HL-60 (cell line): ENCODE measurements at regions not wholly inside any gene's neighbourhood (a gene's known extent, or its start where the extent isn't known, plus 50 kb on each side); places are given as distances from the start of the nearest gene placed in this dataset.

Experiments
- DNase-seq, 2 experiments: peaks; one replicate each; pipeline ENCODE4 v3.0.0-alpha.2; 2010 to 2020; ENCODE audit warnings: low read depth in 1 of 2, low spot score in 1 of 2
- H3K27ac ChIP-seq: fragments of 250-450 bp; sonication (Bioruptor Pico); replicated peaks from 2 replicates; pipeline ENCODE4 v1.5.1; 2020; ENCODE audit warnings: mild to moderate bottlenecking, moderate library complexity
- H3K27me3 ChIP-seq: fragments of 250-450 bp; sonication (Bioruptor Pico); 2 replicates; pipeline ENCODE4 v1.5.1; 2021; ENCODE audit warnings: mild to moderate bottlenecking, moderate library complexity; ENCODE audit not compliant: insufficient read depth, poor library complexity, severe bottlenecking
- H3K4me3 ChIP-seq: replicated peaks from 2 replicates; pipeline ENCODE4 v1.5.1; 2011; ENCODE audit warnings: mild to moderate bottlenecking, control low read depth, low read length; ENCODE audit not compliant: insufficient read depth
- GABPA ChIP-seq: IDR thresholded peaks from 2 replicates; pipeline ENCODE4 v1.6.1; 2012; ENCODE audit warnings: low read depth
- POLR2AphosphoS5 ChIP-seq: IDR thresholded peaks from 2 replicates; pipeline ENCODE4 v1.6.1; 2012; ENCODE audit warnings: low read depth
- REST ChIP-seq: IDR thresholded peaks from 2 replicates; pipeline ENCODE4 v1.6.1; 2012; ENCODE audit warnings: low read depth; ENCODE audit not compliant: insufficient replicate concordance
- SPI1 ChIP-seq: IDR thresholded peaks from 2 replicates; pipeline ENCODE4 v1.6.1; 2012; ENCODE audit warnings: low read depth, mild to moderate bottlenecking, borderline replicate concordance
- TF ChIP-seq, protein P1 (sequence below): IDR thresholded peaks from one replicate; pipeline ENCODE4 v1.5.1; 2011; ENCODE audit warnings: low read length, control low read depth, inconsistent platforms; ENCODE audit not compliant: insufficient read depth

GRCh38 chr2:70380621-70381020, 78.8 kb upstream of the FAM136A start:
- TF ChIP-seq REST (no peak), POLR2AphosphoS5 (no peak), GABPA (no peak), SPI1 (no peak; the same call in 1 of the 2 replicates)
- TF ChIP-seq, protein P1, sequence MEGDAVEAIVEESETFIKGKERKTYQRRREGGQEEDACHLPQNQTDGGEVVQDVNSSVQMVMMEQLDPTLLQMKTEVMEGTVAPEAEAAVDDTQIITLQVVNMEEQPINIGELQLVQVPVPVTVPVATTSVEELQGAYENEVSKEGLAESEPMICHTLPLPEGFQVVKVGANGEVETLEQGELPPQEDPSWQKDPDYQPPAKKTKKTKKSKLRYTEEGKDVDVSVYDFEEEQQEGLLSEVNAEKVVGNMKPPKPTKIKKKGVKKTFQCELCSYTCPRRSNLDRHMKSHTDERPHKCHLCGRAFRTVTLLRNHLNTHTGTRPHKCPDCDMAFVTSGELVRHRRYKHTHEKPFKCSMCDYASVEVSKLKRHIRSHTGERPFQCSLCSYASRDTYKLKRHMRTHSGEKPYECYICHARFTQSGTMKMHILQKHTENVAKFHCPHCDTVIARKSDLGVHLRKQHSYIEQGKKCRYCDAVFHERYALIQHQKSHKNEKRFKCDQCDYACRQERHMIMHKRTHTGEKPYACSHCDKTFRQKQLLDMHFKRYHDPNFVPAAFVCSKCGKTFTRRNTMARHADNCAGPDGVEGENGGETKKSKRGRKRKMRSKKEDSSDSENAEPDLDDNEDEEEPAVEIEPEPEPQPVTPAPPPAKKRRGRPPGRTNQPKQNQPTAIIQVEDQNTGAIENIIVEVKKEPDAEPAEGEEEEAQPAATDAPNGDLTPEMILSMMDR = no peak
- Histone ChIP-seq H3K4me3 (no peak overlapping the region), H3K27me3 (no peaks in the 10 kb centered on the region), H3K27ac (no peak overlapping the region)
- no peak for DNase-seq

DNA sequence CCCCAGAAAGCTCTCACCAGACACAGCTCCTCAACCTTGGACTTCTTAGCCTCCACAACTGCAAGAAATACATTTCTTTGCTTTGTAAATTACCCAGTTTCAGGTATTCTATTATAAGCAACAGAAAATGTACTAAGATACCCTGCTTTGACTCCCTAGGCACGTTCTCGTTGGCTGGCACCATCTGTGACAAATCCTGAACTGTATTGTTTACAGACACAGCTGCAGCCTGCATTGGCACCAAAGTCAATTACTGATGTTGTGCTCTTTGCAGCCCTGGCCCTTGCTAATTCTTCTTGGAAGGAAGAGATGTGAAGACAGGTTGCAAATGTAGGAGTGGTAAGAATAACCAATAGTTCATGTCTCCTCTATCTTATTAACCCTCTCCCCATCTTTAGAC, 72.7 kb upstream of the FAM136A start:
- Histone ChIP-seq H3K27ac (no peak overlapping the region), H3K4me3 (no peak overlapping the region), H3K27me3 (no peaks in the 10 kb centered on the region)
- DNase-seq = no peak
- TF ChIP-seq POLR2AphosphoS5 (no peak), REST (no peak), SPI1 (no peak), GABPA (no peak)
- TF ChIP-seq, protein P1 = no peak

- DNase-seq = no peak
- Histone ChIP-seq H3K27ac (no peak overlapping the region), H3K27me3 (no peaks in the 10 kb centered on the region), H3K4me3 (no peak overlapping the region)
- TF ChIP-seq SPI1 (no peak), GABPA (no peak), REST (no peak), POLR2AphosphoS5 (no peak)
- TF ChIP-seq, protein P1 = no peak
Observed at GRCh38 chr2:70371753-70372152, 69.9 kb upstream of the FAM136A start.
